ENCODE measurements at regions not wholly inside any gene's neighbourhood (a gene's known extent, or its start where the extent isn't known, plus 50 kb on each side); places are given as distances from the start of the nearest gene placed in this dataset.

DNA sequence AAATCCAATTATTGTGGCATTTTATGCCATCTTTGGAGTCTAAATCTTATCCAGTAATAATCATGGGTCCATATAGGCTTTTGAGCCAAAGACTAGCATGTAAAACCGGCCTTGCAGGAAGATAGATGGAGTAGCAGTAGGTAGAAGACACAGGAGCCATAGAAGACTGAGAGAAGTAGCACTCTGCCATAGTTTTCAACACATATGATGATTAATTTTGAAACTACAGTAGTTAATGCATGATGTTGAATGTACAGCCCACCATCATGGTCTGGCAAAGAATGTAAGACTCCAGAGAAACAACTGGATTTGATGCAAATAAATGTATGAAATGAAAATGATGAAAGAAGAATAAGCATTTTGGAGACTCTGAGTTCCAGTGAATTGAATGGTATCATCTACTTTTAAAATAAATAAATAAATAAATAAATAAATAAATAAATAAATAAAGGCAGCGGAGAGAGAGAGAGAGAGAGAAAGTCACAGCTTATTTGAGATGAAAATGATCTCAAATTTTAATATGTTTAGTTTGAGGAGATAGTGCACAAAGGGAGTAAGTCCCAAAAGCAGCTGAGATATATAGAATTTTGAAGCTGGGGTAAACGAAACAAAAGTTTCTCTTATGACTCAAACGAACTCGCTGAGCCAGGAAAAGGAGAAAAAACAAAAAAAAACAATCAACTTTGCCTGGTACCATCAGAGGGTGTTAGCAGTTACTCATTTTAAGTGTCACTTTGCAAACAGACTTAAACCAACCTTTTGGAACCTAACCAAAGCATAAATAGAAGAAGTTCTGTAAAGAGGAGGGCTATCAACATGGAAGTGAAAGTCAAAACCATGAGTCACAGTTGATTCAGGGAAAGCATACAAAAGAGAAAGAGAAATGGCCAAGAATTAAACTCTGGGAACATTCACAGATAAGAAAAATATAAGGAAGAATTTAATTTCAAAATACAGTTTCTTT lies 388.7 kb downstream of the CETN3 start:
- no peak for TF ChIP-seq EZH2phosphoT487 (IDR thresholded peaks at IDR 0.05; ENCODE audit: borderline replicate concordance, low read depth, low read length)
- TF ChIP-seq CTCF (conservative IDR thresholded peaks at IDR 0.05; ENCODE audit: low read length), result no peak

All from OCI-LY7 (cell line).